MM.1S (cell line): ENCODE measurements at regions not wholly inside any gene's neighbourhood (a gene's known extent, or its start where the extent isn't known, plus 50 kb on each side); places are given as distances from the start of the nearest gene placed in this dataset.

Experiments used
- CTCF ChIP-seq: fragments of 300-600 bp; sonication (generic); IDR thresholded peaks from 2 replicates; pipeline ENCODE4 v1.5.1; 2016; ENCODE audit warnings: antibody characterized with exemption, low read length, mixed read lengths
- EZH2phosphoT487 ChIP-seq: fragments of 300-600 bp; sonication (generic); IDR thresholded peaks from 2 replicates; pipeline ENCODE4 v1.6.1; 2018; ENCODE audit warnings: antibody characterized with exemption, low read length

DNA sequence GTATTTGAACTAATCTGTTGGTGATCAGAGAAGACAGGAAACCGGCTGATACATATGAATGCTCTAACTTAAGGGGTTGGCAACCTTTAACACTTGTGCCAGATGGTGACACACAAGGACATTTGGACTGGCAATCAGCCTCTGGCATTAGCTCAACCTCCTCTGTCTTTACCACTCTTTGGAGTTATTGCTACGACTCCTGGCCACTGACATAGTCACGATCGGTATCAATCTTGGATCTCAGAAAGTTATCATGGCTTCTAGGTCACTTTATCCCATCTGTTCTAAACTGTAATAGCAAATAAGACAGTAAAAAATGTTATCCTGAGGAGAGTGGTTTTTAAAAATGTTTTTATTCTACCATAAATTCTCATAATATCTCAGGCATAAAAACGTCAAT, 575.2 kb upstream of the MDGA2 start:
- TF ChIP-seq CTCF (no peak), EZH2phosphoT487 (no peak)
